ENCODE measurements at regions not wholly inside any gene's neighbourhood (a gene's known extent, or its start where the extent isn't known, plus 50 kb on each side); places are given as distances from the start of the nearest gene placed in this dataset.

DNA sequence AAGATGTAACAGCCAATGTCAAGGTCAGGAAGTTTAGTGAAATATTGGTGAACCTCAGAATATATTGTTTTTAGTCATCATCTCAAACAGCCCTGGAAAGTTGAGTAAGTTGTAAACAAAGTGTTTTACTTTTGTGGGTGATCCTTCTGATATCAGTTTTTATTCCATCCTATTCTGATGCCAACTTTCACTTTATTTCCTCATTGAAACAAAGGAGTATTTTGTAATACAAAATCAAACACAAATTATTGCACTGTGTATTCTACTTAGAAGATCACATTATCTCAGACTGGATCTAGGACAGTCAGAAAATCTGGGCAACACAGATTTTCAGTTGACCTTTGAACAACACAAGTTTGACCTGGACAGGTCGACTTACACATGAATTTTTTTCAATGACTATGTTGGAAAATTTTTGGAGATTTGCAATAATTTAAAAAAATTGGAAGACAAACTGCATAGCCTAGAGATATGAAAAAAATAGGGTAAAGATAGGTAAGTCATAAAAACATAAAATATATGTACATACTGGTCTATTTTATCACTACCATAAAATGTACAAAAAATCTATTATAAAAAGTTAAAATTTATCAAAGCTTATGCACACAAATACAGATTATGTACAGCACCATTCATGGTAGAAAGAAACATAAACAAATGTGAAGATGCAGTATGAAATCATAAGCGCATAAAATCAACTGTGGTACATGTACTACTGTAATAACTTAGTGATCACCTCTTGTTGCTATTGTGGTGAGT is 709.1 kb upstream of the FAM241A start:
- TF ChIP-seq, protein P1, sequence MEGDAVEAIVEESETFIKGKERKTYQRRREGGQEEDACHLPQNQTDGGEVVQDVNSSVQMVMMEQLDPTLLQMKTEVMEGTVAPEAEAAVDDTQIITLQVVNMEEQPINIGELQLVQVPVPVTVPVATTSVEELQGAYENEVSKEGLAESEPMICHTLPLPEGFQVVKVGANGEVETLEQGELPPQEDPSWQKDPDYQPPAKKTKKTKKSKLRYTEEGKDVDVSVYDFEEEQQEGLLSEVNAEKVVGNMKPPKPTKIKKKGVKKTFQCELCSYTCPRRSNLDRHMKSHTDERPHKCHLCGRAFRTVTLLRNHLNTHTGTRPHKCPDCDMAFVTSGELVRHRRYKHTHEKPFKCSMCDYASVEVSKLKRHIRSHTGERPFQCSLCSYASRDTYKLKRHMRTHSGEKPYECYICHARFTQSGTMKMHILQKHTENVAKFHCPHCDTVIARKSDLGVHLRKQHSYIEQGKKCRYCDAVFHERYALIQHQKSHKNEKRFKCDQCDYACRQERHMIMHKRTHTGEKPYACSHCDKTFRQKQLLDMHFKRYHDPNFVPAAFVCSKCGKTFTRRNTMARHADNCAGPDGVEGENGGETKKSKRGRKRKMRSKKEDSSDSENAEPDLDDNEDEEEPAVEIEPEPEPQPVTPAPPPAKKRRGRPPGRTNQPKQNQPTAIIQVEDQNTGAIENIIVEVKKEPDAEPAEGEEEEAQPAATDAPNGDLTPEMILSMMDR (IDR thresholded peaks at IDR 0.05), result no peak
- TF ChIP-seq POLR2A (IDR thresholded peaks at IDR 0.05), result no peak

Measured in right lobe of liver (tissue), 4 donors.